ENCODE measurements at regions not wholly inside any gene's neighbourhood (a gene's known extent, or its start where the extent isn't known, plus 50 kb on each side); places are given as distances from the start of the nearest gene placed in this dataset.
"Not testable (repeated sequence)": the region's sequence is repeated elsewhere in the genome, so short reads cannot be mapped to it uniquely, and the experiment has no call there.

GRCh38 chr1:178579095-178579494 is 66.2 kb downstream of the TEX35 start:
- no peak for DNase-seq (ENCODE audit: low read depth)
- TF ChIP-seq CTCF (conservative IDR thresholded peaks at IDR 0.05; ENCODE audit: low read depth, low read length) = no peak
- no peak overlapping the region for H3K4me3 ChIP-seq (ENCODE audit: low read depth, low read length)

- no peak overlapping the region for H3K4me3 ChIP-seq (ENCODE audit: low read depth, low read length)
- no peak for TF ChIP-seq CTCF (conservative IDR thresholded peaks at IDR 0.05; ENCODE audit: low read depth, low read length)
- DNase-seq (ENCODE audit: low read depth) = no peak
Observed at GRCh38 chr1:178579562-178579961, 66.7 kb downstream of the TEX35 start.

- no peak for DNase-seq (ENCODE audit: low read depth)
- no peak for TF ChIP-seq CTCF (conservative IDR thresholded peaks at IDR 0.05; ENCODE audit: low read depth, low read length)
- H3K4me3 ChIP-seq (ENCODE audit: low read depth, low read length) = no peak overlapping the region
Observed at GRCh38 chr1:178580096-178580495, 67.2 kb downstream of the TEX35 start.

- DNase-seq (ENCODE audit: low read depth) = no peak
- H3K4me3 ChIP-seq (ENCODE audit: low read depth, low read length) = no peak overlapping the region
- TF ChIP-seq CTCF (conservative IDR thresholded peaks at IDR 0.05; ENCODE audit: low read depth, low read length) = no peak
Observed at GRCh38 chr1:178580876-178581275, 68.0 kb downstream of the TEX35 start.

- no peak overlapping the region for H3K4me3 ChIP-seq (ENCODE audit: low read depth, low read length)
- TF ChIP-seq CTCF (conservative IDR thresholded peaks at IDR 0.05; ENCODE audit: low read depth, low read length) = no peak
- no peak for DNase-seq (ENCODE audit: low read depth)
Observed at GRCh38 chr1:178581351-178582303, 68.7 kb downstream of the TEX35 start.

GRCh38 chr1:178587096-178587495 is 74.2 kb downstream of the TEX35 start:
- no peak overlapping the region for H3K4me3 ChIP-seq (ENCODE audit: low read depth, low read length)
- no peak for TF ChIP-seq CTCF (conservative IDR thresholded peaks at IDR 0.05; ENCODE audit: low read depth, low read length)
- DNase-seq (ENCODE audit: low read depth) = no peak

- no peak overlapping the region for H3K4me3 ChIP-seq (ENCODE audit: low read depth, low read length)
- DNase-seq (ENCODE audit: low read depth) = no peak
- TF ChIP-seq CTCF (conservative IDR thresholded peaks at IDR 0.05; ENCODE audit: low read depth, low read length) = no peak
Observed at GRCh38 chr1:178587975-178588374, 75.1 kb downstream of the TEX35 start.

- not testable (repeated sequence) for H3K4me3 ChIP-seq (ENCODE audit: low read depth, low read length)
Observed at GRCh38 chr1:178589042-178589441, 76.1 kb downstream of the TEX35 start.

GRCh38 chr1:178591811-178592210 is 78.9 kb downstream of the TEX35 start:
- DNase-seq (ENCODE audit: low read depth) = not testable (repeated sequence)

More at GRCh38 chr1:178589042-178589441, 76.1 kb downstream of the TEX35 start:
- DNase-seq (ENCODE audit: low read depth) = not testable (repeated sequence)

More at GRCh38 chr1:178591811-178592210, 78.9 kb downstream of the TEX35 start:
- not testable (repeated sequence) for H3K4me3 ChIP-seq (ENCODE audit: low read depth, low read length)

All from epithelial cell of proximal tubule (primary cell).